Heart right ventricle (tissue), 16 donors: ENCODE measurements at regions not wholly inside any gene's neighbourhood (a gene's known extent, or its start where the extent isn't known, plus 50 kb on each side); places are given as distances from the start of the nearest gene placed in this dataset.

Experiments
- ATAC-seq, 8 donors: fragments of 200-7000 bp; cut with Tn5 transposase; one replicate each; pipeline ENCODE4 v1.9.1; 2020; ENCODE audit warnings: mild to moderate bottlenecking in 8 of 8, moderate library complexity in 8 of 8, moderate number of reproducible peaks in 1 of 8
- DNase-seq, 2 donors: peaks; one replicate each; pipeline ENCODE4 v3.0.0-alpha.2; 2020
- H3K27ac ChIP-seq, 10 donors: fragments of 200-600 bp; sonication (generic) in 2 of 10; one replicate each; pipeline versions ENCODE4 v1.5.0 to v1.8.0; 2020 to 2022; ENCODE audit warnings: mild to moderate bottlenecking in 3 of 10
- H3K27me3 ChIP-seq, 7 donors: fragments of 200-600 bp; one replicate each; pipeline ENCODE4 v1.8.0; 2021 to 2022; ENCODE audit warnings: mild to moderate bottlenecking in 2 of 7
- H3K36me3 ChIP-seq, 9 donors: fragments of 200-600 bp; sonication (generic) in 1 of 9; one replicate each; pipeline versions ENCODE4 v1.5.0 to v1.8.0; 2020 to 2022; ENCODE audit warnings: mild to moderate bottlenecking in 2 of 9
- H3K4me1 ChIP-seq, 9 donors: fragments of 200-600 bp; sonication (generic) in 1 of 9; one replicate each; pipeline versions ENCODE4 v1.5.0 to v1.8.0; 2020 to 2022; ENCODE audit warnings: mild to moderate bottlenecking in 4 of 9
- H3K4me3 ChIP-seq, 10 donors: fragments of 200-600 bp; sonication (generic) in 2 of 10; one replicate each; pipeline versions ENCODE4 v1.5.0 to v1.8.0; 2020 to 2022; ENCODE audit warnings: mild to moderate bottlenecking in 7 of 10, moderate library complexity in 2 of 10
- H3K9me3 ChIP-seq, 11 donors: fragments of 200-600 bp in 10 of 11; sonication (generic) in 2 of 11; one replicate each; pipeline versions ENCODE4 v1.5.0 to v1.8.0; 2013 to 2022; ENCODE audit warnings: mild to moderate bottlenecking in 2 of 11, control low read depth in 1 of 11, moderate library complexity in 1 of 11
- CTCF ChIP-seq, 9 donors: fragments of 200-600 bp; sonication (generic) in 2 of 9; IDR thresholded peaks; one replicate each; pipeline versions ENCODE4 v1.5.0 to v1.8.0; 2021 to 2022; ENCODE audit warnings: antibody characterized with exemption in 9 of 9, mild to moderate bottlenecking in 5 of 9, moderate library complexity in 1 of 9
- WGBS, 2 donors: extraction: QIAGEN DNeasy Blood & Tissue Kit; methylation state at CpG; one replicate each; pipeline ENCODE4 v1.1.7; 2013; ENCODE audit warnings: inconsistent platforms in 1 of 2; 5-methylcytosine and 5-hydroxymethylcytosine counted together
- intact Hi-C, 10 donors: fragments of 100-400 bp; cut with DNase I; formaldehyde crosslinking; loops; one replicate each; pipeline versions ENCODE4 v1.11.1 to v1.14.2; 2022
- donor health status: Arrhythmogenic right ventricular cardiomyopathy.
- donor health status: ischemic (EF 13 %, LVEDD 7.1; RV severe dilation, severe dysfunction).
- donor health status: healthy with polysubstance abuse.
- donor health status: DM: no; HTN: yes; CAD: no.
- donor health status: DM: no; HTN: no; CAD: no.
- donor health status: ischemic (EF 25% LVEDD 6.9; RV normal size, moderate dysfunction).
- donor health status: ischemic (EF 25% LVEDD 5.7; RV mildly dilated, moderate dysfunction).
- donor health status: healthy.
- donor health status: DM: yes; HTN: yes; CAD: no.
- donor health status: Ischemic cardiomyopathy.
- donor health status: ischemic (EF 35%, LVEDD 5.7; RV mildly dilated, moderate dysfunction).
- donor health status: nonischemic (EF 11% LVEDD 7.7; RV severe dilation, severe dysfunction).
- donor health status: DM: yes; HTN: yes; CAD: no.
- donor health status: PGD.
- donor health status: ischemic (EF 29% LVEDD 5.4; RV normal size, mild dysfunction).
- donor health status: nonischemic (EF 23%, LVEDD 6.1; RV moderate dilation, normal function).

- DNase-seq (no peak), ATAC-seq (no peak)
- intact Hi-C loops = no loop called here
- Histone ChIP-seq H3K4me1 (no peaks in the 10 kb centered on the region), H3K36me3 (no peaks in the 10 kb centered on the region), H3K4me3 (no peak overlapping the region), H3K27me3 (peaks cover 0 to 44% (median 27%) of the 10 kb centered on the region in 7 donors), H3K9me3 (peaks cover 0 to 3% (median 0%) of the 10 kb centered on the region in 11 donors), H3K27ac (no peak overlapping the region)
- TF ChIP-seq CTCF (IDR thresholded peaks at IDR 0.05) = no peak
- 91 to 94% methylated on average over 5 of the region's 5 CpGs for WGBS, 2 donors
Observed at GRCh38 chr2:238988752-238989151, 140.9 kb downstream of the TWIST2 start.

GRCh38 chr2:238989484-238989883 lies 141.6 kb downstream of the TWIST2 start:
- Histone ChIP-seq H3K4me1 (no peaks in the 10 kb centered on the region), H3K4me3 (no peak overlapping the region), H3K9me3 (peaks cover 0 to 11% (median 6%) of the 10 kb centered on the region in 11 donors), H3K27ac (no peak overlapping the region), H3K27me3 (peaks cover 0 to 42% (median 27%) of the 10 kb centered on the region in 7 donors), H3K36me3 (no peaks in the 10 kb centered on the region)
- intact Hi-C loops = no loop called here
- TF ChIP-seq CTCF (IDR thresholded peaks at IDR 0.05) = no peak
- DNase-seq (no peak), ATAC-seq (no peak)
- WGBS, 2 donors = 84 to 89% methylated on average over 10 of the region's 10 CpGs

GRCh38 chr2:238994432-238994831 lies 146.5 kb downstream of the TWIST2 start:
- Histone ChIP-seq H3K27ac (no peak overlapping the region), H3K9me3 (peaks cover 0 to 24% (median 14%) of the 10 kb centered on the region in 11 donors), H3K36me3 (no peaks in the 10 kb centered on the region), H3K27me3 (peaks cover 0 to 10% (median 4%) of the 10 kb centered on the region in 7 donors), H3K4me1 (peaks cover 0 to 2% (median 0%) of the 10 kb centered on the region in 9 donors), H3K4me3 (no peak overlapping the region)
- WGBS, 2 donors = 93 to 95% methylated on average over 3 of the region's 3 CpGs
- DNase-seq (no peak), ATAC-seq (no peak)
- no peak for TF ChIP-seq CTCF (IDR thresholded peaks at IDR 0.05)
- intact Hi-C loops = no loop called here

DNA sequence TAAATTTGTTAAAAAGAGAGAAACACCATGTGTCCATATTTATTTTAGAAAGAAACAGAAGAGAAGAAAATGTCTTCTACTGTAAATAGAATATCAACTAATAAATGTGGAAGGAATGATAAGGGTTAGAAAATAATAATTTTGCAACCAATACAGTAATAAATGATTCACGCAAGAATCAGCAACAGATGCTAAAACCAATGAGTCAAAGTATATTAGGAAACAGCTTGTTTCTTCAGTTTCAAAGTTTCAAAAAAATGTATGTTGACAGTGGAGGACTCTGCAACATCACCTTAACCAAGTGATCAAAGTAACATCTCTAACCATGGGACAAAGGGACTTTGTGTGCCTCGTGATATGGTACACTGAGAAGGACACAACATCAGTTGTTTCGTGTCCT lies 147.0 kb downstream of the TWIST2 start:
- H3K27ac ChIP-seq = no peak overlapping the region
- no peak for TF ChIP-seq CTCF (IDR thresholded peaks at IDR 0.05)
- H3K36me3 ChIP-seq = no peaks in the 10 kb centered on the region
- H3K4me3 ChIP-seq = no peak overlapping the region
- peaks cover 0 to 24% (median 14%) of the 10 kb centered on the region in 11 donors for H3K9me3 ChIP-seq
- no peak for DNase-seq
- ATAC-seq = no peak
- H3K4me1 ChIP-seq = peaks cover 0 to 2% (median 0%) of the 10 kb centered on the region in 9 donors
- intact Hi-C loops = no loop called here
- WGBS, 2 donors = 74 to 80% methylated on average over 3 of the region's 3 CpGs
- H3K27me3 ChIP-seq = peaks cover 0 to 10% (median 4%) of the 10 kb centered on the region in 7 donors
